GM12878 (cell line): ENCODE measurements at regions not wholly inside any gene's neighbourhood (a gene's known extent, or its start where the extent isn't known, plus 50 kb on each side); places are given as distances from the start of the nearest gene placed in this dataset.

ENCODE experiments used
- ATAC-seq: fragments of 200-7000 bp; cut with Tn5 transposase; 3 replicates; pipeline ENCODE4 v1.9.1; 2020; ENCODE audit warnings: mild to moderate bottlenecking, moderate library complexity
- BruUV-seq: library from RNA; stranded (reverse); fragments of 400-500 nt; replicated peaks from 2 replicates; lab custom pipeline; 2021; lab: Mats Ljungman, UMichigan
- CTCF ChIA-PET: fragments of 300-600 bp; sonication (Branson Sonifier 250); formaldehyde crosslinking; extraction: SDS; loops from one replicate; lab custom pipeline; 2021; ENCODE audit warnings: inconsistent platforms; lab: Yijun Ruan, JAX
- POLR2A ChIA-PET: fragments of 350-600 bp; formaldehyde crosslinking; extraction: SDS; loops from one replicate; lab custom pipeline; 2021; ENCODE audit warnings: inconsistent platforms; lab: Charles Lee
- RAD21 ChIA-PET: fragments of 300-600 bp; sonication (Branson Sonifier 250); formaldehyde crosslinking; loops from one replicate; lab custom pipeline; 2023; ENCODE audit warnings: antibody characterized with exemption; ENCODE audit not compliant: unreplicated experiment; lab: Charles Lee
- SMC1A ChIA-PET: fragments of 300-600 bp; sonication (Branson Sonifier 250); formaldehyde crosslinking; loops from one replicate; lab custom pipeline; 2023; ENCODE audit not compliant: unreplicated experiment, uncharacterized antibody; lab: Charles Lee
- DNase-seq: peaks from one replicate; pipeline ENCODE4 v3.0.0-alpha.2; 2011; ENCODE audit warnings: low read depth, low spot score
- FAIRE-seq: peaks from 3 replicates; lab custom pipeline; 2011; peaks lifted over from hg19 to GRCh38; lab: Jason Lieb, UNC
- H2AFZ ChIP-seq: 2 replicates; pipeline ENCODE4 v1.6.0; 2011; ENCODE audit warnings: low read depth, low read length, control low read depth; ENCODE audit not compliant: control insufficient read depth
- H3K27ac ChIP-seq: 2 replicates; pipeline ENCODE4 v1.5.1; 2011; ENCODE audit warnings: control low read depth; ENCODE audit not compliant: control insufficient read depth, insufficient read depth
- H3K27me3 ChIP-seq, 2 experiments: replicated peaks in 1 of 2; 2 replicates each; pipeline versions ENCODE4 v1.6.0 to v1.6.1; 2011; ENCODE audit warnings: low read length in 1 of 2; ENCODE audit not compliant: control insufficient read depth in 2 of 2, insufficient read depth in 2 of 2
- H3K36me3 ChIP-seq, 2 experiments: 2 replicates each; pipeline ENCODE4 v1.5.1; 2011; ENCODE audit warnings: low read length in 1 of 2; ENCODE audit not compliant: control insufficient read depth in 2 of 2, insufficient read depth in 2 of 2
- H3K4me1 ChIP-seq: 2 replicates; pipeline ENCODE4 v1.6.1; 2011; ENCODE audit warnings: mild to moderate bottlenecking, low read length, moderate library complexity, mixed read lengths; ENCODE audit not compliant: control insufficient read depth, insufficient read depth
- H3K4me2 ChIP-seq: 2 replicates; pipeline ENCODE4 v1.6.0; 2011; ENCODE audit warnings: control low read depth; ENCODE audit not compliant: control insufficient read depth, insufficient read depth
- H3K4me3 ChIP-seq: fragments of 200-600 bp; sonication (generic); 2 replicates; pipeline ENCODE4 v1.5.1; 2016
- H3K79me2 ChIP-seq: 2 replicates; pipeline ENCODE4 v1.6.0; 2011; ENCODE audit warnings: low read length; ENCODE audit not compliant: control insufficient read depth, insufficient read depth
- H3K9ac ChIP-seq: 2 replicates; pipeline ENCODE4 v1.8.0; 2011; ENCODE audit warnings: low read length, control low read depth, mixed read lengths; ENCODE audit not compliant: control insufficient read depth, insufficient read depth
- H3K9me3 ChIP-seq: replicated peaks from 3 replicates; pipeline ENCODE4 v1.5.1; 2011; ENCODE audit warnings: mild to moderate bottlenecking, low read length; ENCODE audit not compliant: control insufficient read depth, insufficient read depth
- H4K20me1 ChIP-seq: 2 replicates; pipeline ENCODE4 v1.6.0; 2011; ENCODE audit not compliant: control insufficient read depth, insufficient read depth
- BCL11A ChIP-seq: IDR thresholded peaks from 2 replicates; pipeline ENCODE4 v1.6.1; 2011; ENCODE audit warnings: low read depth, low read length
- E2F4 ChIP-seq: IDR thresholded peaks from 2 replicates; pipeline ENCODE4 v1.6.1; 2012; ENCODE audit warnings: low read depth, low read length, improper control_type of control experiment
- EP300 ChIP-seq, 2 experiments: fragments of 150-350 bp in 1 of 2; IDR thresholded peaks; 2 replicates each; pipeline ENCODE4 v1.6.1; 2011 to 2012; ENCODE audit warnings: low read depth in 2 of 2, low read length in 2 of 2, borderline replicate concordance in 1 of 2, improper control_type of control experiment in 1 of 2, inconsistent platforms in 1 of 2; ENCODE audit not compliant: control insufficient read depth in 1 of 2
- GABPA ChIP-seq: IDR thresholded peaks from 2 replicates; pipeline ENCODE4 v1.6.1; 2014; ENCODE audit warnings: antibody characterized with exemption, low read depth, mild to moderate bottlenecking, inconsistent platforms
- HCFC1 ChIP-seq: fragments of 150-350 bp; IDR thresholded peaks from 2 replicates; pipeline ENCODE4 v1.6.1; 2014; ENCODE audit warnings: low read length
- IKZF2 ChIP-seq, 2 experiments: fragments of 450-650 bp; IDR thresholded peaks; 2 replicates each; pipeline ENCODE4 v1.6.1; 2017; ENCODE audit warnings: mild to moderate bottlenecking in 2 of 2, moderate library complexity in 2 of 2
- IRF4 ChIP-seq: IDR thresholded peaks from 2 replicates; pipeline ENCODE4 v1.6.1; 2011; ENCODE audit warnings: low read depth, low read length
- MYC ChIP-seq: IDR thresholded peaks from 2 replicates; pipeline ENCODE4 v1.6.1; 2011; ENCODE audit warnings: mild to moderate bottlenecking, low read length, moderate library complexity, inconsistent platforms; ENCODE audit not compliant: insufficient read depth, insufficient replicate concordance, insufficient read length, severe bottlenecking
- POLR2AphosphoS2 ChIP-seq: IDR thresholded peaks from 2 replicates; pipeline ENCODE4 v1.6.1; 2011; ENCODE audit warnings: low read depth, mild to moderate bottlenecking, low read length, improper control_type of control experiment, moderate library complexity
- POU2F2 ChIP-seq: IDR thresholded peaks from 3 replicates; pipeline ENCODE4 v1.6.1; 2011; ENCODE audit warnings: low read depth, mild to moderate bottlenecking, low read length, borderline replicate concordance
- RCOR1 ChIP-seq: conservative IDR thresholded peaks from 2 replicates; pipeline ENCODE4 v1.6.1; 2012; ENCODE audit warnings: low read depth, low read length, improper control_type of control experiment
- TCF7 ChIP-seq: IDR thresholded peaks from 2 replicates; pipeline ENCODE4 v1.6.1; 2014; ENCODE audit warnings: antibody characterized with exemption, borderline replicate concordance
- ZBED1 ChIP-seq: IDR thresholded peaks from 2 replicates; pipeline ENCODE4 v1.6.1; 2016; ENCODE audit warnings: borderline replicate concordance
- ZBTB33 ChIP-seq: fragments of 450-650 bp; IDR thresholded peaks from 2 replicates; pipeline ENCODE4 v1.6.1; 2017; ENCODE audit warnings: mild to moderate bottlenecking
- ZNF217 ChIP-seq: fragments of 450-650 bp; IDR thresholded peaks from 2 replicates; pipeline ENCODE4 v1.6.1; 2017; ENCODE audit warnings: antibody characterized with exemption, mild to moderate bottlenecking
- ZNF274 ChIP-seq: IDR thresholded peaks from one replicate; pipeline ENCODE4 v1.8.0; 2011; ENCODE audit not compliant: insufficient read length, insufficient read depth
- WGBS: methylation state at CpG from one replicate; pipeline ENCODE4 v1.1.6; 2016; ENCODE audit warnings: low lambda C conversion rate; ENCODE audit not compliant: insufficient replicate concordance, insufficient coverage; ENCODE audit errors: missing lambda C conversion rate; 5-methylcytosine and 5-hydroxymethylcytosine counted together
- in situ Hi-C: fragments of 300-500 bp; cut with MboI; formaldehyde crosslinking; loops from 9 replicates; pipeline ENCODE4 v1.14.3; 2018; ENCODE audit warnings: mixed read lengths
- intact Hi-C: fragments of 100-400 bp; cut with micrococcal nuclease; formaldehyde crosslinking; loops from one replicate; pipeline ENCODE4 v1.14.2; 2022; ENCODE audit not compliant: unreplicated experiment

GRCh38 chr4:147303174-147303872 is 177.6 kb upstream of the EDNRA start:
- Histone ChIP-seq H3K4me3 (no peak overlapping the region), H2AFZ (no peak overlapping the region), H3K27ac (no peak overlapping the region), H3K4me2 (no peak overlapping the region), H3K9me3 (no peaks in the 10 kb centered on the region), H4K20me1 (no peaks in the 10 kb centered on the region), H3K27me3 (no peaks in the 10 kb centered on the region), H3K9ac (no peak overlapping the region), H3K79me2 (no peaks in the 10 kb centered on the region), H3K4me1 (no peaks in the 10 kb centered on the region), H3K36me3 (no peaks in the 10 kb centered on the region)
- WGBS = 8% methylated on average over 5 of the region's 5 CpGs
- FAIRE-seq (no peak), DNase-seq (no peak), ATAC-seq (no peak)
- CTCF ChIA-PET = no interaction called here
- BruUV-seq = no TSS peak
- RAD21 ChIA-PET = no interaction called here
- SMC1A ChIA-PET = no interaction called here
- no peak for TF ChIP-seq IKZF2 (IDR thresholded peaks at IDR 0.05)
- no peak for TF ChIP-seq BCL11A
- no peak for TF ChIP-seq RCOR1
- no peak for TF ChIP-seq HCFC1
- no peak for TF ChIP-seq E2F4
- TF ChIP-seq ZBTB33 = no peak
- no peak for TF ChIP-seq ZBED1
- no peak for TF ChIP-seq EP300 (IDR thresholded peaks at IDR 0.05; ENCODE audit: borderline replicate concordance in 1 of 2, control insufficient read depth in 1 of 2, low read depth in 2 of 2, low read length in 2 of 2)
- TF ChIP-seq POLR2AphosphoS2 = no peak
- no peak for TF ChIP-seq GABPA
- TF ChIP-seq IRF4 = no peak
- TF ChIP-seq POU2F2 = no peak
- no peak for TF ChIP-seq MYC
- no peak for TF ChIP-seq ZNF274
- no peak for TF ChIP-seq TCF7
- no peak for TF ChIP-seq ZNF217
- intact Hi-C loops = no loop called here
- in situ Hi-C loops = no loop called here
- POLR2A ChIA-PET = no interaction called here
